HG02759 (cell line): ENCODE measurements at regions not wholly inside any gene's neighbourhood (a gene's known extent, or its start where the extent isn't known, plus 50 kb on each side); places are given as distances from the start of the nearest gene placed in this dataset.

Source experiments
- ATAC-seq: cut with Tn5 transposase; IDR thresholded peaks from one replicate; pipeline ENCODE4 v1.9.1; 2021; ENCODE audit warnings: mild to moderate bottlenecking, moderate library complexity; ENCODE audit not compliant: unreplicated experiment

DNA sequence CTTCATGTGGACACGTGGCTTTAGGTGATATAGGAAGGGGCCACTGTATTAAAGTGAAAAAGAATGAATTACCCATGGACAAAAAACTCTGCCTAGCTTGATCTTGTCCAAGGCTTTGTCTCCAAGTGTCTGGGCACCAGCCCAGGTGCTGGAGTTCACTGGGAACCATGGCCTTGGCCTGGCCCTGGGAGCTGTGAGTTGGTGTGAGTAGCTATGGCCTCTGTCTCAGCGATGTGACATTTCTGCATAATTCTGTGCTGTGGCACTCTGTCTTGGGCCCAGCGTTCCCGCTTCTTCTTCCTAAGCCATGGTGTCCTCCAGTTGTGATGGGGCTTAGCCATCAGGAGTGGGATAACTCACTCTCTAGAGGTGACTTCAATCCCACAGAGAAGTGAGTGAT is 119.0 kb upstream of the PPP2R2D start:
- ATAC-seq: no peak

DNA sequence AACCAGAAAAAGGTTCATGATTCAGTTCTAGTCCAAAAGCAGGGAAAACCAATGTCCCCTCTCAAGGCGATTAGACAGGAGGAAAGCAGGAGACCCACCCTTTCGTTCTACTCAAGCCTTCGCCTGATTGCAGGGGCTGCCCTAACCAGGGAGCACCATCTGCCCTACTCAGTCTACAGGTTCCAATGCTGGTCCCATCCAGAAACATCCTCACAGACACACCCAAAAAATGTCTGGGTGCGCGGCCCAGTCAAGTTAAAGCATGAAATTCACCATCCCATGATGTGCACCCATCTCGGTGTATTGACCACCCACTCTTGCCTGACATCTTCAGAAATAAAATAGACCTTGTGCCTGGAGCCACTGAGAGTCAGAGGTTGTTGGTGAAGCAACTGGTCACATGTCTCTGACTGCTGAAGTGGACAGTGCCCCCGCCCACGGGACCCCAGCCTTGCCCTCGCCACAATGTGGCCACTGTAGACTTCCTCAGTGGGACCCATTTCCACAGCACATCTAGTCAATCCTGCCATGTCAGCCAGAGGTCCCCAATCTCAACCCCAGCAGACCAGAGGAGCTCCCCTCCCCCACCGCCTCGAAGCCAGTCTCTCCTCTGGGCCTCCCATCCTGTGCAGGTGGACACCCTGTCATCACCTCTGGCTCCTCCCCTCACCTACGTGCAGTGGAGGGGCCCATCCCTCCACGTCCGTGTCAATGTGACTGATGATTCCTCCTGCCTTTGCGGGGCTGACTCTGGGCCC is 116.3 kb upstream of the PPP2R2D start:
- ATAC-seq: no peak

DNA sequence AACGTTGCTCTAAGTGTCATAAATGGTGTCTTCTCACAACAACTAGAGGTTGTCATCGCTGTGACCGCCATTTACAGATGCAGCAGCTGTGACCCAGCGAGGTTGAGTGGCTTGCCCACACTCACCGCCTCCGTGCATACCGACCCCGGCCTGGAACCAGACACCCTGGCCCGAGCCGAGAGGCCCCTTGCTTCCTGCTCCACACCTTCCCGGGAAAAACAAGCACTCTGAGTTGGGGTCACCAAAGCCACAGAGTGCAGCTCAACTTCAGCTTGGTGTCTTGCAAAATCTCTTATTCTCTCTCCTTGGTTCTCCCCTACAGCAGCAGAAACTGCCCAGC is 115.7 kb upstream of the PPP2R2D start:
- ATAC-seq: no peak

DNA sequence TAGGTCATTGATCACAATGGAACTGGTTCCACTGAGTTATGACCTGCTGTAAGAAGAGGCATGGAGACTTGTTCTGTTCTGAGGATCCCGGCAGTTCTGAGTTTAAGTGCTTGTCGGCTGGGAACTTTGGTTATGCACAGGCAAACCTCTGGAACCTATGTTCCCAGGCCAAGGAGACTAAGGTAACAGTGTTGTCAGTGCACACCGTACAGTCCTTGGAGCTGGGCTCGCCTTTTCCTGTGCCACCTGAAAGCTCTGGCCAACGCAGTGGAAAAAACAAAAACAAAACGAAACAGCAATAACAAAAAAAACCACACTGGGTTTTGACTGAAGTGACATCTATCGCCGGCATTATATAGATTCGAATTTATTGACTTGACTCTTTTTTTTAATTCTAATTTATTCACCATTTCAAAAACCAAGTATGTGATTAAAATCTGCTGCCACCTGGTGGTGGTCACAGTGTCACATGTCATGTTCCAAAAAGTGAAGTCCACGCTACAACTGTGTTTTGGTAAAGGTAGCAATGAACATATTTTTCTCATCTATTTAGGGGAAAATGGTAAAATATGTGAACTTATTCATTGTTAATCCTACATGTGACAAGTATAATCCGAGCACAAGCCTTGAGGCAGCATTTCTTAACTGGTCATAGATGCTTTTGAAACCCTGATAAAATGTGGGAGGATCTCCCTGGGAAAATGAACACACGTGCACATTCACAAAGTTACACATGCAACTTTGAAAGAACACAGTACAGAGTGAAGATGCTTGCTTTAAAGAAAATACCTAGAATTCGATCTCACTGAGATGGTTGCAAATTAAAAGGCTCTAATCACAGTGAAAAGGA is 113.8 kb upstream of the PPP2R2D start:
- no peak for ATAC-seq

DNA sequence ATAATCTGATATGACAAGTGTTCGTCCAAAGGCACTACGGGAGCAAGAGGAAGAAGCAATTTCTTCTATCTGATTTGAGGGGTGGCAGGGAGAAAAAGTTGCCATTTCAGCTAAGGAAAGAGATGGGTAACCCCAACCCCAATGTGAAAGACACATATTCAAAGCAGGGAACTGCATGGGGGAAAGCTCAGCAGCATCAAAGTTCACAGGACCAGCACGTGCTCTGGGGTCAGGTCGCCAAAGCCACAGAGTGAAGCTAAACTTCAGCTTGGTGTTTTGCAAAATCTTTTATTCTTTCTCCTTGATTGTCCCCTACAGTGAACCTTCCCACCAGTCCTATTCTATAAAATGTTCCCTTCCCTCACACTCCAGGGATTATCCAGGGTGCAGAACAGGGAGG is 112.8 kb upstream of the PPP2R2D start:
- ATAC-seq: no peak

DNA sequence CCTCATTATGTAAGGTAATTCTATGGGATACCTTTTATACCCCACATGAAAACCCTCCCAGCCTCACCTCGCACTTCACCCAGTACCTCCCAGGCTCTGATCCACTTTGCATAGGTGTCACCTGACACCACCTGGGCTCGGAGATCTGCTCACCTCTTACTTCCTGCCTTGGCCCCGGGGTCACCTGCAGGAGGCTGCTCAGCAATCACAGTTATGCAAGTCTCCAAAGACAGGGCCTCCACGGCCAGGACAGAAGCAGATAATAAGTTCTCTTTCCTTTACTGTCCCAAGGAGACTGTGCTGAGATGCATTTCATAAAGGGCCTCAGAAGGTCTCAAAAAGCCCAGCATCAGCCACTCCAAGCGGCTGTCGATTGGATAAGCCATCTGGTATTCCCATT is 112.4 kb upstream of the PPP2R2D start:
- ATAC-seq: no peak

DNA sequence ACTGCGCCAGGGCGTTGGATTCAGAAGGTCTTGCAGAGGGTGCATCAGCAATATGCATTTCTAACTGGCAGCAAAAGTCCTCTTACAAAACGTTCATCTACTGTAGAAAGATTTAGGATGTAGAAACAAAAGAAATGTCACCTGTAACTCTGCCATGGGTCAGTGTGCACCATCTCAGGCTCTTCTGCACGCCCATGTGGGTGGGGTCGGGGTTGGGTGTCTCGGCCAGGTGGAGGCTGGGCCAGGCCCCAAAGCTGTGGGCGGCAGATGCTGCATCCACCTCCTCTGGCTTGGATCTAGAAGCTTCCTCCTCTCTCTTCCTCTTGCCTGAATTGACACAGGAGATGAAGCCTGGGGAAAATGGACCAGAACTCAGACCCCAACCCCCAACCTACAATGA is 111.3 kb upstream of the PPP2R2D start:
- no peak for ATAC-seq

DNA sequence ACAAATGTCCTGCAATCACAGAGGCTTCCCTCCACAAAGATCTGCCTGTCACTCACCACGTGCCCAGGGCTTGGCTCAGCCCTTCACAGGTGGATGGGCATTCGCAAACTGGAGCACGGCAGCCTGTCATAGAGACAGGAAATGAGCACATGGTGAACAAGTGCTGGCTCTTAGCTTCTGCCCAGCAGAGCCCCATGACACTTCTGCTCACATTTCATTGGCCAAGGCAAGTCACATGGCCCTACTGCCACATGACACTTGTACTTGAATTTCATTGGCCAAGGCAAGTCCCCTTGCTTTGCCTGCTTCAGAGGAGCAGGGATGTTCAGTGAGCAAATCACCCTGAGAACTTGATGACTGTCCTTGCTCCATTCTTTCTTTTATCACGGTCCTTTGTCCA is 110.8 kb upstream of the PPP2R2D start:
- ATAC-seq: no peak

DNA sequence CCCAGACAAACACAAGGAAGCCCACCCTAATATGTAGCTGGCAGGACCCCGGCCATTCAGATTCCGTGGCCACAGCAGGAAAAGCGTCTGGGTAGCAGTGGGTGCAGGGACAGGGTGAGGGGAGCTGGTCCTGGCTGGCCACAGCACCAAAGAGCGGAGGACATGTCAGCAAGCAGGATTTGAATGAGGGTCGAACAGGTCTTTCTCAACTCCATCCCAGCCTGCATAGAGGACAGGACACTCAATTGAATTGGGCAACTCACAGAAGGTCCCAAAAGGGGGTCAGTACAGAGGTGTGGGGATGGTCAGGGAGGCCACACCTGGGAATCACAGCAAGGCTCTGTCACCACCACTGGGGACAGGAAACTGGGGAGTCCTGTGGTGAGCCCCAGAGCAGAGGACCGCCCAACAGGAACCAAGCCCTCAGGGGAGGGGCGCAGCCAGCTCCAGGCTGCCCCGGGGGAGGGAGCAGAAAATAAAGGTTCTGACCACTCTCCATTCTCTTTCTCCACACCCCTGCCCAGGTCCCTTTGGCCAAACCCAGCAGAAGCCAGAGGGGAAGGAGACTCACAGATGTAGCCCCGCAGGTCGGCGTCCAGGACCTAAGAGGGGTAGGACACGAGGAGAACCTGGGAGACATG is 108.7 kb upstream of the PPP2R2D start:
- no peak for ATAC-seq

DNA sequence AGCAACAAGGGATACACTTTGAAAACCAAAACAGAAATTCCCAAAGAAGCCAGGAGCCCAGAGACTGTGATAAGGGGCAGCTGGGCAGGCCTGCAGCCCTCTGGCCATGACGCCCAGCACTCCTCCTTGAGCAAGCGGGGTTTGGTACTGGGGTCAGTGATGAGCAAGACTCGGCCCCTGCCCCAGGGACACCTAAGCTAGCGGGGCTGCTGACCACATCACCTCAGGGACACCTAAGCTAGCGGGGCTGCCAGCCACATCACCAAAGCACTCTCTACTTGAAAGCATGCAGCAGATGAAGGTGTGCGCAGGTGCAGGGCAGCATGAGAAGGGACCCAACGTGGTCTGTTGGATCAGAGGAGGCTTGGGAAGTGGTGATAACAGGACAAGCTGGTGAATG is 108.0 kb upstream of the PPP2R2D start:
- ATAC-seq: no peak

DNA sequence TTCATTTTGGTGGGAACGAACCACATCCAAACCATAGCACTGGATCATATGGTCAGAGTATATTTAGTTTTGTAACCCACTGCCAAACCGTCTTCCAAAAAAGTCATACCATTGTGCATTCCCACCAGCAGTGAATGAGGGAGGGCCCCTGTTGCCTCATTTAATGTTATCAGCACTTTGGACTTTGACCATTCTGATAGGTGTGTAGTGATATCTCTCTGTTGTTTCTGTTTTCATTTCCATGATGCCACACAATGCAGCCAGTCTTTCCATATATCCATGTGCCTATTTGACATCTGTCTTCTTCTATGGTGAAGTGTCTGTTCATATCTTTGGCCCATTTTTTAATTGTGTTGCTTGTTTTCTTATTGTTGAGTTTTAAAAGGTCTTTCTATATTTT is 105.0 kb upstream of the PPP2R2D start:
- ATAC-seq: no peak

DNA sequence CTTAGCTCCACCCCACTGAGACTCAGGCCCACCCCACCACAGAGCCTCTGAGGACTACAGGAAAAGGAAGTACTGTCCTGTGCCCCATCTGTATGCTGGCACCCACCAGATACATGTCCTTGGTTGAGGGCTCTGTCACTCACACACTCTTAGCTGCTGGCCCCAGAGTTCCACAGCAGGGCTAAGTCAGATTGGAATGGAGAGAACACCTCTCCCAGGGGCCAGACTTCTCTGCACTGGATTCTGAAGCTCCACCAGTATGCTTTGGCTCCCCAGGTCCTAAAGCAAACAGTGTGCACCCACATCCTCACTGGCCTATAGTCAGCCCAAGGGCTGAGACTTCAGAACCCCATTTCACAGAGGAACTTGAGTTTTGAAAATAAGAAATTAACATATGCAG is 103.2 kb upstream of the PPP2R2D start:
- ATAC-seq: no peak

DNA sequence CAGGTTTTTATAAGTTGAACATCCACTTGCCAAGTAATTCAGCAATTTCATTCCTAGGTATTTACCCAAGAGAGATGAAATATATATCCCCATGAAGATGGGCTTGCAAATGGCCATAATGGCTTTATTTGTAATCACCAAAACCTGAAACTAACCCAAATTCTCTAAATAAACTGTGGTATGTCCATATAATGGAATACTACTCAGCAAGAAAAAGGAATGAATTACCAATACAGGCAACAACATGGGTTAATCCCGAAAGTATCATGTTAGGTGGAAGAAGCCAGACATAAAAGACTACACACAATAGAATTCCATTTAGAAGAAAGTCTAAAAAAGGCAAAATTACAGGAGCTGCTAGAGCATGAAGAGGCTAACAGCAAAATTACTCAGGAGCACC is 101.4 kb upstream of the PPP2R2D start:
- no peak for ATAC-seq

DNA sequence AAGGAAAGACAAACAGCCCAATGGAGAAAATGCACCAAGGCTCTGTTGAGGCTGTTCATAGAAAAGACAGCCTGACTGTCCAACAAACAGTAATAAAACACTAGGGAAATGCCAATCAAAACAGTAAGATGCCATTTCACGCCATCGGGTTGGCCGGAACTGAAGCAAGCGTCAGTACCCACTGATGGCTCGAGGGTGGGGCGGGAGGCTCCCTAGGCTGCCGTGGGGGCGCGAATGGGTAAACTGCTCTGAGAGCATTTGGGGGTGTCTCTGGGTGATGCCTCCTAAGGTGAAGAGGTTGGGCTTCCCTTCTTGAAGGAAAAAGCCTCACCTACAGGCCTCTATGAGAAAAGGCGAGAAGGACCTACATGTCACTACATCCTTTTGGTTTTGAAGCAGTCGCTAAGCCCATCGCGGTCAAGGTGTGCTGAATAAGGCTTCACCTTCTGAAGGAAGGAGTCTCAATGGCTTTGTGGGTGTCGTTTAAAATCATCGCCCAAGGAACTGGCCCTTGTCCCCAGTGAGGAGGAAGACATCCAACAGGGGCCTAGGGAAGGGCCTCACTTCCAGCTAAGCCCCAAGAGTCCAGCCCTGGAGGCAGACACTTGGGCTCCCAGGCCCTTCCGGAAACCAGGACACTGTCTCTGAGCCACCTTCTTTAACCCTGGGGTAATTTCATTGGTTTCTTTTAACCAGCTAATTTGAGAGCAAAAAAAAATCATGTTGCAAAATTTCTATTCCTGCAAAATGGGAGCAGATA is 98.5 kb upstream of the PPP2R2D start:
- no peak for ATAC-seq

DNA sequence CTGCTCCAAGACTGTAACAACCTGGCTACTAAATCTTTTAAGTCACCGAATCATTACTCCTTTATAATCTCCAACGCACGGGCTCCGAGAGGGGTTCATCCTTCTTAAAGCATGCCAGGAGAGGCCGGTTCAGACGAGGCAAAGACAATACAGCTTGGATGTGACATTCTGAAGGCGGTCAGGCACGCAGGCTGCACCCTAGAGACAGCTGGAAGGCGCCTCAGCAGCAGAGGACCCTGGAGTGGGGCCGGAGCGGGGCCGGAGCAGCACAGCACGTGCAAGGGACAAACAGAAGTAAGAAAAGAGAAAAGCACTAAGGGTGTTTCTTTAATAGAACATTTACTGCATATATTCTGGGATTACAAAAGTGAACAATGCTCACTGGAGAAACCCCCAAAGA is 97.8 kb upstream of the PPP2R2D start:
- ATAC-seq: no peak

DNA sequence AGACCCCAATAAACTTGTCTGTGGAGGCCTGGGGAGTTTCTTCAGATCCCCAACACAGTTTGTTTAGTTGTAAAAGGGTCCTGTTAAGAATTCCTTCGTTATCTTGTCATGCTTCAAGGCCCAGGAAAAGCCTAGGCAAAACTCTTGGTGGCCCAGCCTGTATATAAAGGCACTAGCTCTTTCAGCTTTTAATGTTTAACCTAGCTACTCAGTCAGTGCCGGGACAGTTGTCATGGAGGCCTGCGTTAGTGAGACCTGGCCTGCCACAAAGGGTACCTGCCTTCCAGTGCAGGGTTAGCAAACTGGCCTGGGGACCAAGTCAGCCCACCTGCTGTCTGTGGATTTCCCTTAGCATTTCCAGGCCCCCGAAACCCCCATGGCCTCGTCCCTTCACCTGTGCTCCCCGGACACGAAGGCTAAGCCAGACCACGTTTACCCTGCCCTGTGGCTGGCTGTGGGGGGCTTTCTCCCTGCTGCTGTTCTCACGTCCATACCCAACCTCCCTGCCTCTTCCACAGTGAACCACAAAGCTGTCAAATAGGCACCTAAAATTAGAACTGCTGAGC is 96.9 kb upstream of the PPP2R2D start:
- ATAC-seq: no peak

DNA sequence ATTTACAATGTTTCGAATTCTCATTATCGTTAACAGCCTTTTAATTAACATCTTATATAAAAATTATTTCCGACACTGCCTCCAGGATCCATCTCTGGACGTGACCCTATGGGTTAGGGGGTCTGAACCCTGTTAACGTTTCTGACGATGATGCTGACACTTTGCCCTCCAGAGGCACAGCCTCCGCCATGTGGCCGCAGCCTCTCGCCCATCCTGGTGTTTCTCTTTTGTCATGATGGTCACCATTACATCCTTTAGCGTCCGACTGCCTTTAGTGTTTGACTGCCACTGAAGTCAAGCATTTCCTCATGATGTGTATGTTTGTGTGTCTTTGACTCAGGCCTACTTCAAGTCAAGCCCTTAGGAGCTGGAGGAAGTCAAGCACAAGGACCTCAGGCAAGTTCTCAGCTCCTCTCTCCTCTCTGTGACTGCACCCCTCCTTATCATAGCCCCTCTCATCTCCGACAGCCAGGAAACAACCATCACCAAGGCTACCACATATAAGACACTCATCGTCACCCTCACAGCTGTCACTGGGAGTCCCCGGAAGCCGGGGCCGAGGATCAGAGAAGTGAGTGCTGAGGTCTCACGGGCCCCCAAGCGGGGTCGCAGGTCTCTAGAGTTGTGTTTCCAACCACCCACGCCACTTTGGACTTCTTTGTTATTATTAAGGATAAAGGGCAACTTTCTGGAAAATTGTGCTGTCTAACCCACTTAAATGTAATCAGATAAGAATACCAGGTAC is 96.1 kb upstream of the PPP2R2D start:
- ATAC-seq: no peak

DNA sequence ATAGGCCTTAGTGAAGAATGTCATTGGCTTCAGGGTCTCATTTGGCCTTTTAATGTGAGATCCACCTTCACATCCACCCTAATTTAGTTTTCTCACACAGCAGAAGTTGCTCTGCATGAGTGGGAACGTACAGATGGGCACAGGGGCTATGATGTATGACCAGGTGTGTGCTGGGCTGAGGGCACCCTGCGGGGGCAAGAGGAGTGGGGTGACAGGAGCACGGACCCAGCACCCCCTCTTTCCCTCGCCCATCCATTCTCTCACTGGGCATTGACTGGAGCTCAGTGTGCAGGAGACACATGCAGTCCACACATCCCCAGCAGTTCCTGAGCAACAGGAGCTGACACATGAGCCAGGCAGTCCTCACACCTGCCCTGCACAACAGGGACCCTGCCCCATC is 95.1 kb upstream of the PPP2R2D start:
- ATAC-seq: no peak

DNA sequence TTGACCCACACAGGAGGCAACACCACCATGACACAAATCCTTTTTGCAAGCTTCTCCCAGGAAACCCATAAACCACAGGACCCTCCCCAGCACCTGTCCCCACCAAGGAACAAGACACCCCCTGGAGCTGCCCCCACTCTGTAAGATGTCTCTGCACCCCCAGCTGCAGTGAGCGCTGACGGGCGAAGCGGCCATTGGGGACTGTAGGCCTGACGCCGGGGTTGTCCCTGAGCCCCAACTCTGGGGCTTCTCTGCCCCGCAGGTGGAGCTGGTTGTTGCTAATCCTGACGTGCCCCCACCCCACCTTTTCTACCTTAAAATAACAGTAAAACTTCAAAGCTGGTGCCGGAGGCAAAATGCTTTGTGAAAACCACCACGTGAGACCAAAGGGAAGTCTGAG is 94.7 kb upstream of the PPP2R2D start:
- no peak for ATAC-seq

DNA sequence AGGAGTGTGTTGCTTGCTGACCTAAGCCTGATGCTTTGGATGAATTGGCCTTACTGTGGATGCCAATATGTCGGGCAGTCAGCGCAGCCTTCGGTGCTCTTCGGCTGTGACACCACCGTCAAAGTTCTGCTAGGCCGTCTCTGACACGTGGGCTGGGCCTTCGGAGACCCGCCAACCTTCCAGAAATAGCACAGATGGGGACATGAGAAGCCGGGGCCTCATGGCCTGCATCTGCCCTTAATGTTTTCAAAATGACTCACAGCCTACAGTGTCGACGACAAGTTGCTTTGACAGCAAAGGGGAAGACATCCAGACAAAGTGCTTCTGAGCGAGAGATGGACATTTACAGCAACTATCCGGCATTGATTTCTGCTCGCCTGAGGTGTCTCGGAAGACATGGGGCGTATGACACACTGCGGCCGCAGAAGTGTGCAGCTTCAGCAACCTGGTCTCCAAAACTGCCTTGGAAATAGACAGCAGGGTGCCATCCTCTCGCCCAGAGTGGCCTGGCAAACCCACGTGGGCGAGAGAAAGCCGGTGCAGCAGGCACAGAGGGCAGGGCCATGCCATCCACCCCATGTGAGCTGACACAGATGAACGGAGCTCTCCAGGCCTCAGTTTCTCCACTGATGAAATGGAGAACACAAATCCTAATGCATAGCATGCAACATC is 94.0 kb upstream of the PPP2R2D start:
- no peak for ATAC-seq
